Panc1 (cell line): ENCODE measurements at regions not wholly inside any gene's neighbourhood (a gene's known extent, or its start where the extent isn't known, plus 50 kb on each side); places are given as distances from the start of the nearest gene placed in this dataset.

Source experiments
- TCF7L2 ChIP-seq: IDR thresholded peaks from 2 replicates; pipeline ENCODE4 v1.6.1; 2011; ENCODE audit warnings: mild to moderate bottlenecking, low read depth, low read length, inconsistent platforms
- TF ChIP-seq, protein P1 (sequence below): fragments of 450-650 bp; IDR thresholded peaks from 2 replicates; pipeline ENCODE4 v1.5.1; 2017; ENCODE audit warnings: mild to moderate bottlenecking

DNA sequence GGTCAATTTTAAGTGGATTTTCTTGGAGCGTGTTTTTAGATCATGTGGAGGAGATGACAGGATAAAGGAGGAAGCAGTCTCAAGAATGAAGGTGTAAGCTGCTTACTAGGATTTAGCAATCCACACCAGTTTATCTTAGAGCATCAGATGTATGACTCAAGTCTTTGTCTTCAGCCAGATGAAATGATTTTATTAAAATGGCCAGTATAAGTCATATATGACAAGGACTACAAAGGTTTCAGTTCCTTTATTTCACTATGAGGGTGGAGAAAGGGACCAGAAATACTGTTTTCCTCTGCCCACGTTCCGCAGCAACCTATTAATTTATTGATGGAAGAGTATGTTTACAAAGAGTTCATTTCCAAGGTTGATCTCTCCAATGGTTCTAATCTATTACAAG is 970.5 kb upstream of the SLC39A10 start:
- TF ChIP-seq, protein P1, sequence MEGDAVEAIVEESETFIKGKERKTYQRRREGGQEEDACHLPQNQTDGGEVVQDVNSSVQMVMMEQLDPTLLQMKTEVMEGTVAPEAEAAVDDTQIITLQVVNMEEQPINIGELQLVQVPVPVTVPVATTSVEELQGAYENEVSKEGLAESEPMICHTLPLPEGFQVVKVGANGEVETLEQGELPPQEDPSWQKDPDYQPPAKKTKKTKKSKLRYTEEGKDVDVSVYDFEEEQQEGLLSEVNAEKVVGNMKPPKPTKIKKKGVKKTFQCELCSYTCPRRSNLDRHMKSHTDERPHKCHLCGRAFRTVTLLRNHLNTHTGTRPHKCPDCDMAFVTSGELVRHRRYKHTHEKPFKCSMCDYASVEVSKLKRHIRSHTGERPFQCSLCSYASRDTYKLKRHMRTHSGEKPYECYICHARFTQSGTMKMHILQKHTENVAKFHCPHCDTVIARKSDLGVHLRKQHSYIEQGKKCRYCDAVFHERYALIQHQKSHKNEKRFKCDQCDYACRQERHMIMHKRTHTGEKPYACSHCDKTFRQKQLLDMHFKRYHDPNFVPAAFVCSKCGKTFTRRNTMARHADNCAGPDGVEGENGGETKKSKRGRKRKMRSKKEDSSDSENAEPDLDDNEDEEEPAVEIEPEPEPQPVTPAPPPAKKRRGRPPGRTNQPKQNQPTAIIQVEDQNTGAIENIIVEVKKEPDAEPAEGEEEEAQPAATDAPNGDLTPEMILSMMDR: no peak
- no peak for TF ChIP-seq TCF7L2
